H9 (cell line): ENCODE measurements at regions not wholly inside any gene's neighbourhood (a gene's known extent, or its start where the extent isn't known, plus 50 kb on each side); places are given as distances from the start of the nearest gene placed in this dataset.

Experiments
- DNase-seq: peaks from one replicate; pipeline ENCODE4 v3.0.0-alpha.2; 2017
- H2AFZ ChIP-seq: one replicate; pipeline ENCODE4 v1.6.1; 2013; ENCODE audit warnings: mild to moderate bottlenecking, low read length, control low read depth, moderate library complexity
- H2AK5ac ChIP-seq: 2 replicates; pipeline ENCODE4 v1.6.1; 2013; ENCODE audit warnings: low read length, control low read depth, mixed read lengths; ENCODE audit not compliant: insufficient read length
- H2BK120ac ChIP-seq: one replicate; pipeline ENCODE4 v1.6.1; 2013; ENCODE audit warnings: low read depth, mild to moderate bottlenecking, low read length, control low read depth, inconsistent platforms; ENCODE audit not compliant: poor library complexity, severe bottlenecking
- H2BK12ac ChIP-seq: 2 replicates; pipeline ENCODE4 v1.6.1; 2013; ENCODE audit warnings: low read length, control low read depth, mixed read lengths, low read depth; ENCODE audit not compliant: insufficient read length
- H2BK15ac ChIP-seq: 2 replicates; pipeline ENCODE4 v1.6.1; 2013; ENCODE audit warnings: low read depth, low read length, control low read depth
- H2BK20ac ChIP-seq: one replicate; pipeline ENCODE4 v1.6.1; 2013; ENCODE audit warnings: low read depth, mild to moderate bottlenecking, low read length, control low read depth, inconsistent platforms; ENCODE audit not compliant: poor library complexity, severe bottlenecking
- H2BK5ac ChIP-seq: 2 replicates; pipeline ENCODE4 v1.6.1; 2013; ENCODE audit warnings: low read length, control low read depth, mixed read lengths; ENCODE audit not compliant: insufficient read length
- H3K14ac ChIP-seq: 2 replicates; pipeline ENCODE4 v1.6.1; 2013; ENCODE audit warnings: low read length, control low read depth; ENCODE audit not compliant: insufficient read depth
- H3K18ac ChIP-seq: 2 replicates; pipeline ENCODE4 v1.6.1; 2013; ENCODE audit warnings: low read depth, mild to moderate bottlenecking, mixed read lengths, low read length, control low read depth; ENCODE audit not compliant: insufficient read length
- H3K23ac ChIP-seq: 2 replicates; pipeline ENCODE4 v1.6.1; 2013; ENCODE audit warnings: low read length, control low read depth, mixed read lengths, low read depth; ENCODE audit not compliant: insufficient read length
- H3K23me2 ChIP-seq: 2 replicates; pipeline ENCODE4 v1.6.1; 2013; ENCODE audit warnings: low read depth, mild to moderate bottlenecking, mixed read lengths, low read length, control low read depth; ENCODE audit not compliant: insufficient read length, poor library complexity, severe bottlenecking
- H3K27ac ChIP-seq: 2 replicates; pipeline ENCODE4 v1.5.1; 2013; ENCODE audit warnings: low read length, control low read depth, mixed read lengths, low read depth; ENCODE audit not compliant: insufficient read length
- H3K27me3 ChIP-seq: 2 replicates; pipeline ENCODE4 v1.6.1; 2013; ENCODE audit warnings: low read length, control low read depth, inconsistent platforms; ENCODE audit not compliant: insufficient read depth
- H3K4ac ChIP-seq: 2 replicates; pipeline ENCODE4 v1.6.1; 2013; ENCODE audit warnings: low read depth, mild to moderate bottlenecking, control low read depth, inconsistent platforms, low read length, moderate library complexity
- H3K4me1 ChIP-seq: 2 replicates; pipeline ENCODE4 v1.6.1; 2013; ENCODE audit warnings: low read length, control low read depth, inconsistent platforms; ENCODE audit not compliant: insufficient read depth
- H3K4me2 ChIP-seq: 2 replicates; pipeline ENCODE4 v1.6.1; 2013; ENCODE audit warnings: low read length, control low read depth, mixed read lengths; ENCODE audit not compliant: insufficient read length, insufficient read depth
- H3K56ac ChIP-seq: 2 replicates; pipeline ENCODE4 v1.6.1; 2013; ENCODE audit warnings: low read depth, mild to moderate bottlenecking, mixed read lengths, low read length, control low read depth; ENCODE audit not compliant: insufficient read length
- H3K79me1 ChIP-seq: 2 replicates; pipeline ENCODE4 v1.6.1; 2013; ENCODE audit warnings: low read depth, mild to moderate bottlenecking, moderate library complexity, low read length, control low read depth, inconsistent platforms; ENCODE audit not compliant: insufficient read depth, poor library complexity, severe bottlenecking
- H3K79me2 ChIP-seq: 2 replicates; pipeline ENCODE4 v1.6.1; 2013; ENCODE audit warnings: low read length, control low read depth, inconsistent platforms; ENCODE audit not compliant: insufficient read depth
- H3K9ac ChIP-seq: 2 replicates; pipeline ENCODE4 v1.6.1; 2013; ENCODE audit warnings: low read length, control low read depth, mixed read lengths; ENCODE audit not compliant: insufficient read length; ENCODE audit errors: extremely low read depth
- H3K9me3 ChIP-seq: one replicate; pipeline ENCODE4 v1.6.1; 2013; ENCODE audit warnings: low read depth, low read length, inconsistent platforms; ENCODE audit not compliant: control insufficient read depth
- H3T11ph ChIP-seq: one replicate; pipeline ENCODE4 v1.6.1; 2013; ENCODE audit warnings: mild to moderate bottlenecking, low read length, control low read depth, inconsistent platforms
- H4K20me1 ChIP-seq: one replicate; pipeline ENCODE4 v1.6.1; 2013; ENCODE audit not compliant: control insufficient read depth, insufficient read length, insufficient read depth
- H4K5ac ChIP-seq: 2 replicates; pipeline ENCODE4 v1.6.1; 2013; ENCODE audit warnings: low read depth, mild to moderate bottlenecking, mixed read lengths, low read length, control low read depth; ENCODE audit not compliant: insufficient read length
- H4K8ac ChIP-seq: replicated peaks from 2 replicates; pipeline ENCODE4 v1.6.1; 2013; ENCODE audit warnings: low read length, control low read depth, mixed read lengths, low read depth; ENCODE audit not compliant: insufficient read length
- H4K91ac ChIP-seq: 2 replicates; pipeline ENCODE4 v1.6.1; 2013; ENCODE audit warnings: low read depth, mild to moderate bottlenecking, moderate library complexity, mixed read lengths, low read length, control low read depth; ENCODE audit not compliant: insufficient read length
- H3K27ac Mint-ChIP-seq, 3 experiments: 2 replicates in 2 of 3; 3 replicates in 1 of 3; pipeline ENCODE4 v1.8.0; 2020 to 2021; ENCODE audit warnings: mixed read lengths in 3 of 3, mild to moderate bottlenecking in 1 of 3, moderate library complexity in 1 of 3
- H3K27me3 Mint-ChIP-seq: 2 replicates; pipeline ENCODE4 v1.8.0; 2021; ENCODE audit warnings: low read depth, mild to moderate bottlenecking, moderate library complexity, mixed read lengths
- H3K36me3 Mint-ChIP-seq, 3 experiments: 2 replicates in 2 of 3; 3 replicates in 1 of 3; pipeline ENCODE4 v1.8.0; 2020 to 2021; ENCODE audit warnings: low read depth in 3 of 3, mixed read lengths in 3 of 3; ENCODE audit not compliant: insufficient read depth in 1 of 3
- H3K4me1 Mint-ChIP-seq, 2 experiments: 2 replicates each; pipeline ENCODE4 v1.8.0; 2020; ENCODE audit warnings: mixed read lengths in 2 of 2
- H3K4me3 Mint-ChIP-seq, 2 experiments: 2 replicates in 1 of 2; 3 replicates in 1 of 2; pipeline ENCODE4 v1.8.0; 2020 to 2021; ENCODE audit warnings: mild to moderate bottlenecking in 2 of 2, mixed read lengths in 2 of 2, moderate library complexity in 1 of 2
- H3K9me3 Mint-ChIP-seq, 2 experiments: 2 replicates in 1 of 2; 3 replicates in 1 of 2; pipeline ENCODE4 v1.8.0; 2020; ENCODE audit warnings: mild to moderate bottlenecking in 2 of 2, mixed read lengths in 2 of 2, moderate library complexity in 1 of 2
- CTCF ChIP-seq: fragments of 200-600 bp; sonication (generic); conservative IDR thresholded peaks from 3 replicates; pipeline ENCODE4 v1.8.0; 2021; ENCODE audit warnings: antibody characterized with exemption, mild to moderate bottlenecking

- H3K36me3 Mint-ChIP-seq, result peaks cover 0 to 26% (median 10%) of the 10 kb centered on the region in 3 experiments; a peak in 6 of 7 replicates
- Histone ChIP-seq H3K23me2 (no peaks in the 10 kb centered on the region), H2BK15ac (no peak overlapping the region), H3K79me2 (no peaks in the 10 kb centered on the region), H4K5ac (no peak overlapping the region), H3T11ph (no peak overlapping the region), H2BK20ac (no peak overlapping the region), H3K9me3 (no peaks in the 10 kb centered on the region), H3K27me3 (no peaks in the 10 kb centered on the region), H4K20me1 (no peaks in the 10 kb centered on the region), H4K91ac (no peak overlapping the region), H3K9ac (no peak overlapping the region), H3K56ac (no peak overlapping the region), H3K14ac (no peak overlapping the region), H3K27ac (no peak overlapping the region), H2AK5ac (no peak overlapping the region), H2BK12ac (no peak overlapping the region), H4K8ac (no peak overlapping the region), H3K4me2 (no peak overlapping the region), H2BK120ac (no peak overlapping the region), H3K23ac (no peak overlapping the region), H2BK5ac (no peak overlapping the region), H3K79me1 (no peaks in the 10 kb centered on the region), H3K4ac (no peak overlapping the region), H3K4me1 (no peaks in the 10 kb centered on the region), H2AFZ (no peak overlapping the region), H3K18ac (no peak overlapping the region)
- TF ChIP-seq CTCF, result no peak
- no peak overlapping the region for H3K4me3 Mint-ChIP-seq
- no peaks in the 10 kb centered on the region for H3K4me1 Mint-ChIP-seq
- DNase-seq, result no peak
- H3K27me3 Mint-ChIP-seq, result peaks cover 6% of the 10 kb centered on the region
- peaks cover 5 to 27% of the 10 kb centered on the region in 2 experiments; a peak in 4 of 5 replicates for H3K9me3 Mint-ChIP-seq
- H3K27ac Mint-ChIP-seq, result no peak overlapping the region
Observed at GRCh38 chr17:70995997-70996396, 826.7 kb downstream of the KCNJ2 start.
